ENCODE measurements at regions not wholly inside any gene's neighbourhood (a gene's known extent, or its start where the extent isn't known, plus 50 kb on each side); places are given as distances from the start of the nearest gene placed in this dataset.
"Not testable (repeated sequence)": the region's sequence is repeated elsewhere in the genome, so short reads cannot be mapped to it uniquely, and the experiment has no call there.

GRCh38 chr4:133314991-133315390 lies 165.9 kb downstream of the PCDH10 start:
- no peak overlapping the region for H3K9ac ChIP-seq (ENCODE audit: low read depth in 1 of 2, low read length in 2 of 2)
- WGBS = 53% methylated on average over 1 of the region's 1 CpG
- no peak overlapping the region for H3K4me3 ChIP-seq (ENCODE audit: low read depth in 1 of 3, low read length in 3 of 3)
- no peaks in the 10 kb centered on the region for H3K4me1 ChIP-seq (ENCODE audit: control insufficient read depth in 4 of 4, insufficient read depth in 4 of 4, low read length in 3 of 4)
- no peak overlapping the region for H3K27ac ChIP-seq (ENCODE audit: low read depth in 1 of 2, low read length in 2 of 2)
- TF ChIP-seq GABPA (IDR thresholded peaks at IDR 0.05 in 1 of 2, conservative IDR thresholded peaks at IDR 0.05 in 1 of 2) (no peak), ZBTB33 (IDR thresholded peaks at IDR 0.05) (no peak), RAD21 (IDR thresholded peaks at IDR 0.05) (no peak)
- H3K27me3 ChIP-seq (ENCODE audit: control insufficient read depth in 4 of 4, insufficient read depth in 4 of 4, low read length in 3 of 4) = no peaks in the 10 kb centered on the region
- no peak for DNase-seq (ENCODE audit: low spot score)
- H3K36me3 ChIP-seq (ENCODE audit: control insufficient read depth in 4 of 4, insufficient read depth in 3 of 4, low read depth in 1 of 4, low read length in 3 of 4) = no peaks in the 10 kb centered on the region
- H3K9me3 ChIP-seq (ENCODE audit: control insufficient read depth in 4 of 4, low read length in 3 of 4) = no peaks in the 10 kb centered on the region

GRCh38 chr4:133287396-133287795 lies 138.3 kb downstream of the PCDH10 start:
- no peak overlapping the region for H3K9ac ChIP-seq (ENCODE audit: low read depth in 1 of 2, low read length in 2 of 2)
- H3K36me3 ChIP-seq (ENCODE audit: control insufficient read depth in 4 of 4, insufficient read depth in 3 of 4, low read depth in 1 of 4, low read length in 3 of 4) = no peaks in the 10 kb centered on the region
- TF ChIP-seq, protein P1, sequence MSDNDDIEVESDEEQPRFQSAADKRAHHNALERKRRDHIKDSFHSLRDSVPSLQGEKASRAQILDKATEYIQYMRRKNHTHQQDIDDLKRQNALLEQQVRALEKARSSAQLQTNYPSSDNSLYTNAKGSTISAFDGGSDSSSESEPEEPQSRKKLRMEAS (IDR thresholded peaks at IDR 0.05) = no peak
- TF ChIP-seq FOXA1 (IDR thresholded peaks at IDR 0.05) (no peak), HNF4G (IDR thresholded peaks at IDR 0.05) (no peak), EGR1 (IDR thresholded peaks at IDR 0.05; ENCODE audit: low read depth in 2 of 2) (no peak), RXRA (IDR thresholded peaks at IDR 0.05) (no peak), HNF4A (conservative IDR thresholded peaks at IDR 0.05) (no peak), YY1 (IDR thresholded peaks at IDR 0.05) (no peak), ATF3 (IDR thresholded peaks at IDR 0.05) (no peak)
- H3K27ac ChIP-seq (ENCODE audit: low read depth in 1 of 2, low read length in 2 of 2) = no peak overlapping the region
- no peak overlapping the region for H3K4me3 ChIP-seq (ENCODE audit: low read depth in 1 of 3, low read length in 3 of 3)
- WGBS = 71% methylated on average over 3 of the region's 3 CpGs
- no peaks in the 10 kb centered on the region for H3K4me1 ChIP-seq (ENCODE audit: control insufficient read depth in 4 of 4, insufficient read depth in 4 of 4, low read length in 3 of 4)
- DNase-seq (ENCODE audit: low spot score) = no peak
- H3K9me3 ChIP-seq (ENCODE audit: control insufficient read depth in 4 of 4, low read length in 3 of 4) = no peaks in the 10 kb centered on the region
- H3K27me3 ChIP-seq (ENCODE audit: control insufficient read depth in 4 of 4, insufficient read depth in 4 of 4, low read length in 3 of 4) = no peaks in the 10 kb centered on the region

DNA sequence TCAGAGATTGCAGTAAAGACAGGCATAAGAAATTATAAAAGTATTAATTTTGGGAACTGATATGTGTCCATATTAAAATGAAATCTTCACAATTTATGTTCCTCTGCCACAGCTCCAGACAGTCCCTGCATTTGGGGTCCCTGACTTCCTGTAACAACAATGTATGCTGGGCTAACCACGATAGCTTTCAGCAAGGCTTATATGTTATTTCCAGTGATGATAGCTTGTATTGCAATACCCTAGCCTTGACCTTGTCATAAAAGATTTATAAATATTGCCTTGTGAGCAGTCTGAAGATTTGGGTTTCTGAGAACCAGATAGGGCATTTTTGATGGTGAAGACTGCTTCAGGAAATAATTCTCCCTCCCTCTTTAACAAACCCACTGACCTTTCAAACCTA lies 129.5 kb downstream of the PCDH10 start:
- Histone ChIP-seq H3K27me3 (ENCODE audit: control insufficient read depth in 4 of 4, insufficient read depth in 4 of 4, low read length in 3 of 4) (no peaks in the 10 kb centered on the region), H3K9ac (ENCODE audit: low read depth in 1 of 2, low read length in 2 of 2) (no peak overlapping the region)

DNA sequence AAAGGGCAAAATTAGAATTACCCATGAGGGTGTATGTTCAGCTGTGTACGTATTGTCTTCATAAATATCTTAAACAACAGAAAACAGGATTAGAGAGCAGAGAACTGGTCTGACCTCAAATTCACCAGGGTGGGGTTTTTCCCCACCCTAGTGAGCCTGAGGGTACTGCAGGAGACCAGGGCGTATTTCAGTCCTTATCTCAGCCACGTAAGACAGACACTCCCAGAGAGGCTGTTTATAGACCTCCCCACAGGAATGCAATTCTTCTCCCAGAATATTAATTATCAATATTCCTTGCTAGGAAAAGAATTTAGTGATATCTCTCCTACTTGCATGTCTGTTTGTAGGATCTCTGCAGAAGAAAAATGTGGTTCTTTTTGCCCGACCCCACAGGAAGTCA lies 128.8 kb downstream of the PCDH10 start:
- H3K27ac ChIP-seq (ENCODE audit: low read depth in 1 of 2, low read length in 2 of 2); H3K27me3 ChIP-seq (ENCODE audit: control insufficient read depth in 4 of 4, insufficient read depth in 4 of 4, low read length in 3 of 4); H3K4me1 ChIP-seq (ENCODE audit: control insufficient read depth in 4 of 4, insufficient read depth in 4 of 4, low read length in 3 of 4); H3K9ac ChIP-seq (ENCODE audit: low read depth in 1 of 2, low read length in 2 of 2); DNase-seq (ENCODE audit: low spot score); H3K4me3 ChIP-seq (ENCODE audit: low read depth in 1 of 3, low read length in 3 of 3); H3K9me3 ChIP-seq (ENCODE audit: control insufficient read depth in 4 of 4, low read length in 3 of 4); H3K36me3 ChIP-seq (ENCODE audit: control insufficient read depth in 4 of 4, insufficient read depth in 3 of 4, low read depth in 1 of 4, low read length in 3 of 4): not testable (repeated sequence)
- WGBS = 80% methylated on average over 4 of the region's 4 CpGs

More for the DNA sequence above, 129.5 kb downstream of the PCDH10 start:
- H3K4me3 ChIP-seq (ENCODE audit: low read depth in 1 of 3, low read length in 3 of 3) = no peak overlapping the region
- no peak for DNase-seq (ENCODE audit: low spot score)
- no peaks in the 10 kb centered on the region for H3K36me3 ChIP-seq (ENCODE audit: control insufficient read depth in 4 of 4, insufficient read depth in 3 of 4, low read depth in 1 of 4, low read length in 3 of 4)
- no peak overlapping the region for H3K27ac ChIP-seq (ENCODE audit: low read depth in 1 of 2, low read length in 2 of 2)
- H3K4me1 ChIP-seq (ENCODE audit: control insufficient read depth in 4 of 4, insufficient read depth in 4 of 4, low read length in 3 of 4) = no peaks in the 10 kb centered on the region
- 70% methylated on average over 1 of the region's 1 CpG for WGBS
- TF ChIP-seq ATF3 (IDR thresholded peaks at IDR 0.05) (no peak), FOXA2 (IDR thresholded peaks at IDR 0.05) (no peak), ZBTB33 (IDR thresholded peaks at IDR 0.05) (no peak), HNF4A (conservative IDR thresholded peaks at IDR 0.05) (no peak), SP1 (IDR thresholded peaks at IDR 0.05) (no peak), GABPA (IDR thresholded peaks at IDR 0.05 in 1 of 2, conservative IDR thresholded peaks at IDR 0.05 in 1 of 2) (no peak)
- no peaks in the 10 kb centered on the region for H3K9me3 ChIP-seq (ENCODE audit: control insufficient read depth in 4 of 4, low read length in 3 of 4)
